Prostate gland (tissue), 2 donors: ENCODE measurements at regions not wholly inside any gene's neighbourhood (a gene's known extent, or its start where the extent isn't known, plus 50 kb on each side); places are given as distances from the start of the nearest gene placed in this dataset.

Experiments used
- DNase-seq: peaks from one replicate; pipeline ENCODE4 v3.0.0-alpha.2; 2019; ENCODE audit warnings: low spot score
- H3K27ac ChIP-seq, 2 donors: fragments of 200-600 bp; sonication (generic); 2 replicates each; pipeline ENCODE4 v1.5.1; 2017 to 2019
- H3K27me3 ChIP-seq: fragments of 200-600 bp; sonication (generic); replicated peaks from 2 replicates; pipeline ENCODE4 v1.5.1; 2019; ENCODE audit not compliant: insufficient read depth
- H3K36me3 ChIP-seq, 2 donors: fragments of 200-600 bp; sonication (generic); 1 replicate in 1 of 2; 2 replicates in 1 of 2; pipeline versions ENCODE4 v1.5.1 to v1.8.1; 2017 to 2019
- H3K4me1 ChIP-seq: fragments of 200-600 bp; sonication (generic); replicated peaks from 2 replicates; pipeline ENCODE4 v1.5.1; 2019
- H3K4me3 ChIP-seq, 2 donors: fragments of 200-600 bp; sonication (generic); 2 replicates each; pipeline ENCODE4 v1.5.1; 2017 to 2019
- H3K9me3 ChIP-seq: fragments of 200-600 bp; sonication (generic); 2 replicates; pipeline ENCODE4 v1.5.1; 2017
- POLR2A ChIP-seq: fragments of 450-650 bp; IDR thresholded peaks from one replicate; pipeline ENCODE4 v1.6.1; 2016; ENCODE audit warnings: antibody characterized with exemption, mild to moderate bottlenecking
- POLR2AphosphoS5 ChIP-seq: sonication (generic); formaldehyde crosslinking; IDR thresholded peaks from one replicate; pipeline ENCODE4 v1.6.1; 2017; ENCODE audit warnings: antibody characterized with exemption
- WGBS: methylation state at CpG from one replicate; pipeline ENCODE4 v1.1.5; 2018; 5-methylcytosine and 5-hydroxymethylcytosine counted together
- intact Hi-C: fragments of 100-400 bp; cut with DNase I; formaldehyde crosslinking; loops from one replicate; pipeline ENCODE4 v1.14.2; 2022
- TF ChIP-seq, protein P1 (sequence below), 4 experiments: fragments of 200-600 bp in 2 of 4; fragments of 450-650 bp in 2 of 4; sonication (generic) in 2 of 4; IDR thresholded peaks; 1 replicate in 3 of 4; 2 replicates in 1 of 4; pipeline ENCODE4 v1.5.1; 2016 to 2019; ENCODE audit warnings: antibody characterized with exemption in 4 of 4, mild to moderate bottlenecking in 2 of 4, moderate library complexity in 2 of 4

DNA sequence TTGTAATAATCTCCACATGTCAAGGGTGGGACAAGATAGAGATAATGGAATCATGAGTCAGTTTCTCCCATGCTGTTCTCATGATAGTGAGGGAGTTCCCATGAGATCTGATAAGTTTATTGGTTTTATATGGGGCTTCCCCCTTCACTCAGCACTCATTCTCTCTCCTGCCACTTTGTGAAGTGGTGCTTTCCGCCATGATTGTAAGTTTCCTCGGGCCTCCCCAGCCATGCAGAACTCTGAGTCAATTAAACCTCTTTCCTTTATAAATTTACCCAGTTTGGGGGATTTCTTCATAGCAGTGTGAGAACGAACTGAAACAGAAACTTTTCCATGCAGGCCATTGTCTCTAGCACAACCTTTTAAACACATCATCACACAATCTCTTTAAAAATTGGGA lies 221.5 kb upstream of the BRINP3 start:
- 93% methylated on average over 3 of the region's 3 CpGs for WGBS
- Histone ChIP-seq H3K4me3 (no peak overlapping the region), H3K27ac (no peak overlapping the region), H3K36me3 (no peaks in the 10 kb centered on the region), H3K9me3 (no peaks in the 10 kb centered on the region), H3K4me1 (no peaks in the 10 kb centered on the region), H3K27me3 (no peaks in the 10 kb centered on the region)
- intact Hi-C loops, result no loop called here
- TF ChIP-seq POLR2AphosphoS5 (no peak), POLR2A (no peak)
- TF ChIP-seq, protein P1, sequence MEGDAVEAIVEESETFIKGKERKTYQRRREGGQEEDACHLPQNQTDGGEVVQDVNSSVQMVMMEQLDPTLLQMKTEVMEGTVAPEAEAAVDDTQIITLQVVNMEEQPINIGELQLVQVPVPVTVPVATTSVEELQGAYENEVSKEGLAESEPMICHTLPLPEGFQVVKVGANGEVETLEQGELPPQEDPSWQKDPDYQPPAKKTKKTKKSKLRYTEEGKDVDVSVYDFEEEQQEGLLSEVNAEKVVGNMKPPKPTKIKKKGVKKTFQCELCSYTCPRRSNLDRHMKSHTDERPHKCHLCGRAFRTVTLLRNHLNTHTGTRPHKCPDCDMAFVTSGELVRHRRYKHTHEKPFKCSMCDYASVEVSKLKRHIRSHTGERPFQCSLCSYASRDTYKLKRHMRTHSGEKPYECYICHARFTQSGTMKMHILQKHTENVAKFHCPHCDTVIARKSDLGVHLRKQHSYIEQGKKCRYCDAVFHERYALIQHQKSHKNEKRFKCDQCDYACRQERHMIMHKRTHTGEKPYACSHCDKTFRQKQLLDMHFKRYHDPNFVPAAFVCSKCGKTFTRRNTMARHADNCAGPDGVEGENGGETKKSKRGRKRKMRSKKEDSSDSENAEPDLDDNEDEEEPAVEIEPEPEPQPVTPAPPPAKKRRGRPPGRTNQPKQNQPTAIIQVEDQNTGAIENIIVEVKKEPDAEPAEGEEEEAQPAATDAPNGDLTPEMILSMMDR (IDR thresholded peaks at IDR 0.05), result no peak
- DNase-seq, result no peak

GRCh38 chr1:190708418-190709057 lies 230.9 kb upstream of the BRINP3 start:
- no peaks in the 10 kb centered on the region for H3K9me3 ChIP-seq
- no peaks in the 10 kb centered on the region for H3K36me3 ChIP-seq
- no peaks in the 10 kb centered on the region for H3K4me1 ChIP-seq
- TF ChIP-seq, protein P1 (IDR thresholded peaks at IDR 0.05), result no peak
- no peak for TF ChIP-seq POLR2A
- no peak for TF ChIP-seq POLR2AphosphoS5
- intact Hi-C loops, result no loop called here
- no peak for DNase-seq
- H3K4me3 ChIP-seq, result no peak overlapping the region
- H3K27me3 ChIP-seq, result no peaks in the 10 kb centered on the region
- WGBS, result 94% methylated on average over 4 of the region's 4 CpGs
- no peak overlapping the region for H3K27ac ChIP-seq

- DNase-seq, result no peak
- Histone ChIP-seq H3K4me3 (no peak overlapping the region), H3K36me3 (no peaks in the 10 kb centered on the region), H3K4me1 (no peaks in the 10 kb centered on the region), H3K9me3 (no peaks in the 10 kb centered on the region), H3K27ac (no peak overlapping the region), H3K27me3 (no peaks in the 10 kb centered on the region)
- TF ChIP-seq POLR2A (no peak), POLR2AphosphoS5 (no peak)
- TF ChIP-seq, protein P1 (IDR thresholded peaks at IDR 0.05), result no peak
- intact Hi-C loops, result no loop called here
These were observed 233.4 kb upstream of the BRINP3 start for GRCh38 chr1:190711069-190711468.

DNA sequence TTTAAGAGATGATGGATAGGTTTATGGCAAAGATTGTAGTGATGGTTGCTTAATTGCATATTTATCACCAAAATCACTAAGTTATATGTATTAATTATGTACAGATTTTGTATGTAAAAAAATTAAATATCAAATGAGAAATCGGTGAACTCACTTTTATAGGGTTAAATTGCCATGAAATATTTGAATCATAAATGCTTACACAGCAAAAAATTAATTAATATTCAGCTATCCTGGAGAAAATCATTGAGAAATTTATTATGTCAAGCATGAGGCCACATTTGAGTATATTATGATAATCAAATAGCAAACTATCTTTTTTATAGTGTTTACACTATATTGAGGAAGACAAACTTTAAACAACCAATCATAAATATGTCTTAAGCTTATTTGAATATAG lies 239.4 kb upstream of the BRINP3 start:
- intact Hi-C loops, result no loop called here
- no peak for DNase-seq
- Histone ChIP-seq H3K4me1 (no peaks in the 10 kb centered on the region), H3K36me3 (no peaks in the 10 kb centered on the region), H3K27ac (no peak overlapping the region), H3K27me3 (no peaks in the 10 kb centered on the region), H3K9me3 (no peaks in the 10 kb centered on the region), H3K4me3 (no peak overlapping the region)
- TF ChIP-seq POLR2AphosphoS5 (no peak), POLR2A (no peak)
- TF ChIP-seq, protein P1 (IDR thresholded peaks at IDR 0.05), result no peak
- 68% methylated on average over 1 of the region's 1 CpG for WGBS

- Histone ChIP-seq H3K27ac (no peak overlapping the region), H3K9me3 (no peaks in the 10 kb centered on the region), H3K4me3 (no peak overlapping the region), H3K4me1 (no peaks in the 10 kb centered on the region), H3K36me3 (no peaks in the 10 kb centered on the region), H3K27me3 (no peaks in the 10 kb centered on the region)
- WGBS, result 78% methylated on average over 7 of the region's 7 CpGs
- intact Hi-C loops, result no loop called here
- no peak for TF ChIP-seq POLR2AphosphoS5
- TF ChIP-seq, protein P1 (IDR thresholded peaks at IDR 0.05), result no peak
- no peak for TF ChIP-seq POLR2A
- no peak for DNase-seq
These were observed 259.4 kb upstream of the BRINP3 start for GRCh38 chr1:190736971-190737590.
